HCT116 (cell line): ENCODE measurements at regions not wholly inside any gene's neighbourhood (a gene's known extent, or its start where the extent isn't known, plus 50 kb on each side); places are given as distances from the start of the nearest gene placed in this dataset.

Experiments
- ATAC-seq: fragments of 200-7000 bp; cut with Tn5 transposase; 2 replicates; pipeline ENCODE4 v1.9.1; 2020; ENCODE audit warnings: mild to moderate bottlenecking, moderate library complexity
- BruUV-seq: library from RNA; stranded (reverse); fragments of 400-500 nt; replicated peaks from 2 replicates; lab custom pipeline; 2021; lab: Mats Ljungman, UMichigan
- CTCF ChIA-PET: fragments of 300-600 bp; sonication (Branson Sonifier 250); formaldehyde crosslinking; loops from one replicate; lab custom pipeline; 2021; ENCODE audit warnings: antibody characterized with exemption; lab: Charles Lee
- POLR2A ChIA-PET: fragments of 300-600, 350-600 bp; sonication (Branson Sonifier 250); formaldehyde crosslinking; loops from one replicate; lab custom pipeline; 2021; ENCODE audit warnings: antibody characterized with exemption; lab: Charles Lee
- RAD21 ChIA-PET, 2 experiments: fragments of 300-600 bp; sonication (Branson Sonifier 250); formaldehyde crosslinking; loops; one replicate each; lab custom pipeline; 2023; ENCODE audit warnings: low total read pairs in 2 of 2; ENCODE audit not compliant: uncharacterized antibody in 2 of 2, unreplicated experiment in 2 of 2, low non-redundant PET in 1 of 2; lab: Charles Lee
- DNase-seq: peaks from one replicate; pipeline ENCODE4 v3.0.0-alpha.2; 2010; ENCODE audit warnings: low read depth, low spot score
- H2AFZ ChIP-seq: fragments of 200-600 bp; shearing (Covaris generic), sonication (generic); 2 replicates; pipeline ENCODE4 v1.6.1; 2017; ENCODE audit warnings: low read depth, mixed run types, mixed read lengths, antibody characterized with exemption, low read length; ENCODE audit not compliant: poor library complexity, severe bottlenecking
- H3K27ac ChIP-seq: 2 replicates; pipeline ENCODE4 v1.5.1; 2012; ENCODE audit warnings: low read depth, low read length
- H3K27me3 ChIP-seq: fragments of 200-600 bp; sonication (generic); 2 replicates; pipeline ENCODE4 v1.6.1; 2016; ENCODE audit warnings: mixed run types, low read length, mixed read lengths; ENCODE audit not compliant: insufficient read depth
- H3K36me3 ChIP-seq, 2 experiments: fragments of 200-500 bp in 1 of 2; fragments of 200-600 bp in 1 of 2; sonication (Bioruptor generic) in 1 of 2; sonication (generic) in 1 of 2; 2 replicates each; pipeline versions ENCODE4 v1.5.1 to v1.6.1; 2014 to 2016; ENCODE audit warnings: low read length in 2 of 2, inconsistent platforms in 1 of 2, mixed read lengths in 1 of 2, mixed run types in 1 of 2; ENCODE audit not compliant: insufficient read depth in 2 of 2, control insufficient read depth in 1 of 2
- H3K4me1 ChIP-seq, 2 experiments: fragments of 200-600 bp in 1 of 2; sonication (generic) in 1 of 2; 2 replicates each; pipeline versions ENCODE4 v1.5.1 to v1.6.1; 2012 to 2017; ENCODE audit warnings: low read length in 2 of 2, inconsistent platforms in 1 of 2, mild to moderate bottlenecking in 1 of 2, mixed read lengths in 1 of 2, mixed run types in 1 of 2, moderate library complexity in 1 of 2; ENCODE audit not compliant: insufficient read depth in 2 of 2, control insufficient read depth in 1 of 2
- H3K4me2 ChIP-seq: fragments of 200-600 bp; sonication (generic); 2 replicates; pipeline ENCODE4 v1.6.1; 2017; ENCODE audit warnings: mixed run types, low read length, mixed read lengths
- H3K4me3 ChIP-seq, 2 experiments: fragments of 200-600 bp in 1 of 2; sonication (generic) in 1 of 2; replicated peaks in 1 of 2; 2 replicates each; pipeline ENCODE4 v1.5.1; 2011 to 2016; ENCODE audit warnings: low read length in 2 of 2, control low read depth in 1 of 2, low read depth in 1 of 2, mild to moderate bottlenecking in 1 of 2, mixed read lengths in 1 of 2, mixed run types in 1 of 2
- H3K79me2 ChIP-seq: fragments of 200-600 bp; sonication (generic); 2 replicates; pipeline ENCODE4 v1.6.1; 2017; ENCODE audit warnings: mild to moderate bottlenecking, mixed run types, low read length, moderate library complexity, mixed read lengths; ENCODE audit not compliant: insufficient read depth
- H3K9ac ChIP-seq: fragments of 200-600 bp; sonication (generic); 2 replicates; pipeline ENCODE4 v1.6.1; 2016; ENCODE audit warnings: low read length, mixed read lengths
- H3K9me2 ChIP-seq: fragments of 200-600 bp; sonication (generic), shearing (Covaris generic); 2 replicates; pipeline ENCODE4 v1.6.1; 2017; ENCODE audit warnings: mixed run types, mild to moderate bottlenecking, moderate library complexity; ENCODE audit not compliant: insufficient read depth
- H3K9me3 ChIP-seq, 2 experiments: fragments of 200-500 bp in 1 of 2; fragments of 200-600 bp in 1 of 2; sonication (Bioruptor generic) in 1 of 2; sonication (generic) in 1 of 2; 2 replicates each; pipeline ENCODE4 v1.6.1; 2014 to 2017; ENCODE audit warnings: low read length in 2 of 2, mixed read lengths in 2 of 2, inconsistent platforms in 1 of 2, low read depth in 1 of 2, mild to moderate bottlenecking in 1 of 2, mixed run types in 1 of 2, moderate library complexity in 1 of 2; ENCODE audit not compliant: control insufficient read depth in 1 of 2, insufficient read depth in 1 of 2
- H4K20me1 ChIP-seq: fragments of 200-600 bp; sonication (generic), shearing (Covaris generic); 2 replicates; pipeline ENCODE4 v1.6.1; 2017; ENCODE audit warnings: mixed run types, mild to moderate bottlenecking, moderate library complexity; ENCODE audit not compliant: insufficient read depth
- EGR1 ChIP-seq: IDR thresholded peaks from 2 replicates; pipeline ENCODE4 v1.6.1; 2012; ENCODE audit warnings: low read depth
- FOSL1 ChIP-seq: IDR thresholded peaks from 2 replicates; pipeline ENCODE4 v1.6.1; 2012; ENCODE audit warnings: low read depth
- JUND ChIP-seq: IDR thresholded peaks from 2 replicates; pipeline ENCODE4 v1.6.1; 2012
- POLR2A ChIP-seq: IDR thresholded peaks from 2 replicates; pipeline ENCODE4 v1.7.0; 2011; ENCODE audit warnings: borderline replicate concordance; ENCODE audit not compliant: insufficient read depth, insufficient read length; ENCODE audit errors: extremely low read depth
- SP1 ChIP-seq: IDR thresholded peaks from 2 replicates; pipeline ENCODE4 v1.6.1; 2012; ENCODE audit warnings: low read depth
- SRF ChIP-seq: IDR thresholded peaks from 2 replicates; pipeline ENCODE4 v1.6.1; 2012; ENCODE audit warnings: low read depth
- TCF7L2 ChIP-seq: IDR thresholded peaks from 2 replicates; pipeline ENCODE4 v1.7.0; 2011; ENCODE audit warnings: borderline replicate concordance, inconsistent platforms; ENCODE audit not compliant: insufficient read depth, insufficient read length; ENCODE audit errors: extremely low read depth
- YY1 ChIP-seq: IDR thresholded peaks from 2 replicates; pipeline ENCODE4 v1.6.1; 2011; ENCODE audit warnings: low read length, low read depth, moderate library complexity, mild to moderate bottlenecking; ENCODE audit not compliant: insufficient replicate concordance; ENCODE audit errors: extremely low read depth
- intact Hi-C: fragments of 100-400 bp; cut with micrococcal nuclease; formaldehyde crosslinking; loops from 2 replicates; pipeline ENCODE4 v1.10.0; 2022
- TF ChIP-seq, protein P1 (sequence below): IDR thresholded peaks from 2 replicates; pipeline ENCODE4 v1.6.1; 2011; ENCODE audit warnings: mild to moderate bottlenecking, low read length, moderate library complexity; ENCODE audit not compliant: insufficient replicate concordance; ENCODE audit errors: extremely low read depth

DNA sequence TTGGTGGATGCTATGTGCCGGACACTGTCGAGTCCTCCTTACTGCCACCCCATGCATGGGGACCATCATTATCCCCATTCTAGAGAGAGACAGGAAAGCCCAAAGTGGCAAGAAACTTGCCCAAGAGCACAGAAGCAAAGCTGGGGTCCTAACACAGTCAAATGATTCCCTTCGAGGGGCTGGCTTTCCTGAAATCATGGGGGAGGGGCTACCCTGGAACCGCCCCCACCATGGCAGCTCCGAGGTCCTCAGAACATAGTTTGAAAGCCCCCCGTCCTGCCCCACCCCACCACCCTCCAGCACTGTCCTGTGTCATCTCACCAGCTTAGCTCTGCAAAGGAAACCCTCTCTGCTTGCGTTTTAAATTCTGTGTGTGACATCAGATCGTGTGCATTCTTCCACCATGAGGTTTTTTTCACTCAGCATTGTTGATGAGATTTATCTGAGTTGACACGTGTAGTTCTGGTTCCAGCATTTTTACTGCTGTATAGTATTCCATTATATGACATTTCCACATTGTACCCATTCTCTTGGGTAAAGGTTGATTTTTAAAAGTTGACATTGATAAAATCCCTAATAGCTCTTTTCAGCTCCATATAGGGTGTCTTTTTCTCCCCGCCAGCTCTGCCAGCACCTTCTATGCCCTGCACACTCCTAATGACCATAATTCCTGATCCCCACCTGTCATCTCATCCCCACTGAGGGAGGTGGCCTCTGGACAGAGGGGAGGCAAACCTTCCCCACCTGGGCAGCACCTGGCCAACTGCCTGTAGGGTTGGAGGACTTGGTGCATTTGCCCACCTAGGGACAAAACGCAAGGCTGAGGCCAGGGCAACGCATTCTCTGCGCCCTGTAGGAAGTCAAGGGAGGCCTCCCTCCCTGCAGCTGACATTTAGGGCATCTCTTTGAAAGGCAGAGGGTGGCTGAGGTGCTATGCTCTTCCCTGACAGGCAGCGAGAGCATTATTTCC lies 100.2 kb upstream of the GPR26 start:
- no peaks in the 10 kb centered on the region for H3K4me1 ChIP-seq
- H4K20me1 ChIP-seq: no peaks in the 10 kb centered on the region
- no peak overlapping the region for H3K4me3 ChIP-seq
- DNase-seq: no peak
- no peaks in the 10 kb centered on the region for H3K9me2 ChIP-seq
- peaks cover 7% of the 10 kb centered on the region; the same call in 1 of the 2 replicates for H3K27me3 ChIP-seq
- H2AFZ ChIP-seq: no peak overlapping the region
- BruUV-seq: no TSS peak
- H3K27ac ChIP-seq: no peak overlapping the region
- ATAC-seq: no peak
- no peaks in the 10 kb centered on the region for H3K9me3 ChIP-seq
- H3K4me2 ChIP-seq: no peak overlapping the region
- CTCF ChIA-PET: interaction anchor here (2.1 kb wide), 1 partner anchor 523 kb away, joined by 5 read pairs; no protein-coding TSS in a partner anchor
- intact Hi-C loops: no loop called here
- no peak overlapping the region for H3K9ac ChIP-seq
- TF ChIP-seq FOSL1 (no peak), TCF7L2 (no peak), SRF (no peak), POLR2A (no peak), YY1 (no peak), JUND (no peak), EGR1 (no peak), SP1 (no peak)
- TF ChIP-seq, protein P1, sequence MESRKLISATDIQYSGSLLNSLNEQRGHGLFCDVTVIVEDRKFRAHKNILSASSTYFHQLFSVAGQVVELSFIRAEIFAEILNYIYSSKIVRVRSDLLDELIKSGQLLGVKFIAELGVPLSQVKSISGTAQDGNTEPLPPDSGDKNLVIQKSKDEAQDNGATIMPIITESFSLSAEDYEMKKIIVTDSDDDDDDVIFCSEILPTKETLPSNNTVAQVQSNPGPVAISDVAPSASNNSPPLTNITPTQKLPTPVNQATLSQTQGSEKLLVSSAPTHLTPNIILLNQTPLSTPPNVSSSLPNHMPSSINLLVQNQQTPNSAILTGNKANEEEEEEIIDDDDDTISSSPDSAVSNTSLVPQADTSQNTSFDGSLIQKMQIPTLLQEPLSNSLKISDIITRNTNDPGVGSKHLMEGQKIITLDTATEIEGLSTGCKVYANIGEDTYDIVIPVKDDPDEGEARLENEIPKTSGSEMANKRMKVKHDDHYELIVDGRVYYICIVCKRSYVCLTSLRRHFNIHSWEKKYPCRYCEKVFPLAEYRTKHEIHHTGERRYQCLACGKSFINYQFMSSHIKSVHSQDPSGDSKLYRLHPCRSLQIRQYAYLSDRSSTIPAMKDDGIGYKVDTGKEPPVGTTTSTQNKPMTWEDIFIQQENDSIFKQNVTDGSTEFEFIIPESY: no peak
- POLR2A ChIA-PET: no interaction called here
- RAD21 ChIA-PET: no interaction called here
- H3K36me3 ChIP-seq: no peaks in the 10 kb centered on the region
- H3K79me2 ChIP-seq: no peaks in the 10 kb centered on the region
